Upper lobe of left lung (tissue), 6 donors: ENCODE measurements at regions not wholly inside any gene's neighbourhood (a gene's known extent, or its start where the extent isn't known, plus 50 kb on each side); places are given as distances from the start of the nearest gene placed in this dataset.

ENCODE experiments used
- ATAC-seq, 2 donors: fragments of 200-7000 bp; cut with Tn5 transposase; one replicate each; pipeline ENCODE4 v1.9.1; 2022; ENCODE audit warnings: mild to moderate bottlenecking in 2 of 2, moderate library complexity in 2 of 2; ENCODE audit not compliant: low FRiP score in 2 of 2
- DNase-seq, 2 donors: peaks; one replicate each; pipeline ENCODE4 v3.0.0-alpha.2; 2019 to 2020
- H3K27ac ChIP-seq, 4 donors: fragments of 200-600 bp; sonication (generic); one replicate each; pipeline ENCODE4 v1.5.1; 2016 to 2019
- H3K27me3 ChIP-seq, 4 donors: fragments of 200-600 bp; sonication (generic); one replicate each; pipeline ENCODE4 v1.5.1; 2017 to 2019
- H3K36me3 ChIP-seq, 4 donors: fragments of 200-600 bp; sonication (generic); one replicate each; pipeline ENCODE4 v1.5.1; 2016 to 2019
- H3K4me1 ChIP-seq, 4 donors: fragments of 200-600 bp; sonication (generic); one replicate each; pipeline ENCODE4 v1.5.1; 2018 to 2019
- H3K4me3 ChIP-seq, 4 donors: fragments of 200-600 bp; sonication (generic); one replicate each; pipeline ENCODE4 v1.5.1; 2017 to 2019; ENCODE audit warnings: mild to moderate bottlenecking in 2 of 4, moderate library complexity in 1 of 4
- H3K9me3 ChIP-seq, 4 donors: fragments of 200-600 bp; sonication (generic); one replicate each; pipeline ENCODE4 v1.5.1; 2018 to 2019
- EP300 ChIP-seq, 4 donors: sonication (generic); formaldehyde crosslinking; IDR thresholded peaks; one replicate each; pipeline ENCODE4 v1.5.1; 2017; ENCODE audit warnings: antibody characterized with exemption in 4 of 4, control low read depth in 2 of 4
- POLR2A ChIP-seq, 4 donors: fragments of 450-650 bp; IDR thresholded peaks; one replicate each; pipeline ENCODE4 v1.5.1; 2016 to 2017; ENCODE audit warnings: antibody characterized with exemption in 4 of 4, mild to moderate bottlenecking in 2 of 4
- POLR2AphosphoS5 ChIP-seq, 2 donors: sonication (generic); formaldehyde crosslinking; IDR thresholded peaks; one replicate each; pipeline ENCODE4 v1.5.1; 2017; ENCODE audit warnings: antibody characterized with exemption in 2 of 2
- WGBS, 2 donors: methylation state at CpG; one replicate each; pipeline ENCODE4 v1.1.5; 2017 to 2018; 5-methylcytosine and 5-hydroxymethylcytosine counted together
- TF ChIP-seq, protein P1 (sequence below), 6 experiments: fragments of 450-650 bp in 4 of 6; fragments of 200-600 bp in 2 of 6; sonication (generic) in 2 of 6; IDR thresholded peaks; one replicate each; pipeline ENCODE4 v1.5.1; 2016 to 2019; ENCODE audit warnings: antibody characterized with exemption in 6 of 6
- donor health status: DM: no; HTN: no; CAD: no; lungs with moderate emphysema.
- donor health status: DM: no; HTN: yes; CAD: no; lungs with severe emphysema.

DNA sequence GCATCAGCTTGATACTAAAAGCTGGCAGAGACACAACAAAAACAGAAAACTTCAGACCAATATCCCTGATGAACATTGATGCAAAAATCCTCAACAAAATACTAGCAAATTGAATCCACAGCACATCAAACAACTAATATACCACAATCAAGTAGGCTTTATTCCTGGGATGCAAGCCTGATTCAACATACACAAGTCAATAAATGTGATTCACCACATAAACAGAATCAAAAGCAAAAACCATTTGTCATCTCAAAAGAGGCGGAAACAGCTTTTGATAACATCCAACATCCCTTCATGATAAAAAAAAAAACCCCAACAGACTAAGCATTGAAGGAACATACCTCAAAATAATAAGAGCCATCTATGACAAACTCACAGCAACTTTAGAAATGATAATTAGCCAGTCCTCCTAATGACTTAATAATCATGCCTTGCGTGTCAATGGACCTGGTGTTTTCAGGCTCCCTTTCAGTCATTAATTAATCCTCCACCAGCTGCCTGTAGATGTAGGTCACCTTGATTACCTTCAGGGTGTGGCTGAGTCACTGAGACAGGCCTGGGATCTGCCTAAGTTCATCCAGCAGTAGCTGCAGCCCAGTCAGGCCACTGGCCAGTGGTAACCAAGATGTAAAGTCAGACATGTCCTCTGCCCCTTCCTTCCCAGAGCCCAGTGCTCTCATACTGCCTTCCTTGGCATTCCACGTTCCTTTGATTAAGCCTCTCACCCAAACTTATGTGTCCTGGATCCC is 109.8 kb downstream of the EHF start:
- Histone ChIP-seq H3K4me3 (no peak overlapping the region), H3K27me3 (no peaks in the 10 kb centered on the region), H3K27ac (no peak overlapping the region), H3K36me3 (no peaks in the 10 kb centered on the region), H3K9me3 (no peaks in the 10 kb centered on the region), H3K4me1 (no peaks in the 10 kb centered on the region)
- TF ChIP-seq POLR2AphosphoS5 (IDR thresholded peaks at IDR 0.05) (no peak), EP300 (IDR thresholded peaks at IDR 0.05) (no peak), POLR2A (IDR thresholded peaks at IDR 0.05) (no peak)
- TF ChIP-seq, protein P1, sequence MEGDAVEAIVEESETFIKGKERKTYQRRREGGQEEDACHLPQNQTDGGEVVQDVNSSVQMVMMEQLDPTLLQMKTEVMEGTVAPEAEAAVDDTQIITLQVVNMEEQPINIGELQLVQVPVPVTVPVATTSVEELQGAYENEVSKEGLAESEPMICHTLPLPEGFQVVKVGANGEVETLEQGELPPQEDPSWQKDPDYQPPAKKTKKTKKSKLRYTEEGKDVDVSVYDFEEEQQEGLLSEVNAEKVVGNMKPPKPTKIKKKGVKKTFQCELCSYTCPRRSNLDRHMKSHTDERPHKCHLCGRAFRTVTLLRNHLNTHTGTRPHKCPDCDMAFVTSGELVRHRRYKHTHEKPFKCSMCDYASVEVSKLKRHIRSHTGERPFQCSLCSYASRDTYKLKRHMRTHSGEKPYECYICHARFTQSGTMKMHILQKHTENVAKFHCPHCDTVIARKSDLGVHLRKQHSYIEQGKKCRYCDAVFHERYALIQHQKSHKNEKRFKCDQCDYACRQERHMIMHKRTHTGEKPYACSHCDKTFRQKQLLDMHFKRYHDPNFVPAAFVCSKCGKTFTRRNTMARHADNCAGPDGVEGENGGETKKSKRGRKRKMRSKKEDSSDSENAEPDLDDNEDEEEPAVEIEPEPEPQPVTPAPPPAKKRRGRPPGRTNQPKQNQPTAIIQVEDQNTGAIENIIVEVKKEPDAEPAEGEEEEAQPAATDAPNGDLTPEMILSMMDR (IDR thresholded peaks at IDR 0.05) = no peak
- DNase-seq (no peak), ATAC-seq (no peak)
- 83 to 85% methylated on average over 3 of the region's 3 CpGs for WGBS, 2 donors

DNA sequence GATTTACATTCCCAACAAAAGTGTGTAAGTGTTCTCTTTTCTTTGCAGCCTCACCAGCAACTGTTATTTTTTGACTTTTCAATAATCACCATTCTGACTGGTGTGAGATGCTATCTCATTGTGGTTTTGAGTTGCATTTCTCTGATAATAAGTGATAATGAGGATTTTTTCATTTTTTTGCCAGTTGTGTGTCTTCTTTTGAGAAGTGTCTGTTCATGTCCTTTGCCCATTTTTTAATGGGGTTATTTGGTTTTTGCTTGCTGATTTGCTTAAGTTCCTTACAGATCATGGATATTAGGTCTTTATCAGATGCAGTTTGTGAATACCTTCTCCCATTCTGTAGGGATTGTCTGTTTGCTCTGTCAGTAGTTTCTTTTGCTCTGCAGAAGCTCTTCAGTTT is 107.7 kb downstream of the EHF start:
- ATAC-seq (no peak), DNase-seq (no peak)
- TF ChIP-seq POLR2AphosphoS5 (IDR thresholded peaks at IDR 0.05) (no peak), POLR2A (IDR thresholded peaks at IDR 0.05) (no peak), EP300 (IDR thresholded peaks at IDR 0.05) (no peak)
- TF ChIP-seq, protein P1 (IDR thresholded peaks at IDR 0.05) = no peak
- H3K27me3 ChIP-seq = no peaks in the 10 kb centered on the region
- no peak overlapping the region for H3K4me3 ChIP-seq
- H3K9me3 ChIP-seq = no peaks in the 10 kb centered on the region
- no peaks in the 10 kb centered on the region for H3K4me1 ChIP-seq
- no peaks in the 10 kb centered on the region for H3K36me3 ChIP-seq
- no peak overlapping the region for H3K27ac ChIP-seq

DNA sequence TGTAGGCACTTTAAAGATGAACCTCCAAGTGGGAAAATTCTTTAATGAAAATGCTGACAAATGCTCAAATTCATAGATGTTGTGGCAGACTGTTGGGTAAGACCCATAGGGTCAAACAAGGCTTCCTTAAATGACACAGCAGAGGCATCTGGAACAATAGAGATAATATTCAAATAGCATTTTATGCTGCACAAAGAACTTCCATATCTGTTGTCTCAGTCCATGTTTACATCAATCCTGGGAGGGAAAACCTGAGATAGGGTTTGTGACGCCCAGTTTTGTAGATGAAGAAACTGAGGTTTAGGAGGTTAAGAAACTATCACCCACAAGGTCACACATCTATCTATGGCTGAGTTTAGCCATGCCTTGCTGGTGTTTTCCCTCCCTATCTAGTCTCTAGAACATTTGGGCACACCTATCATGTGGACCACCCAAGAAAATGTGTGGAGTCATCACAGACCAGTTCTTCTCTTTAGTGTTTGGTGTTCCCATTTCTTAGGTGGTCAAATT is 106.4 kb downstream of the EHF start:
- no peaks in the 10 kb centered on the region for H3K36me3 ChIP-seq
- H3K4me1 ChIP-seq = no peaks in the 10 kb centered on the region
- ATAC-seq (no peak), DNase-seq (no peak)
- no peak for TF ChIP-seq POLR2AphosphoS5 (IDR thresholded peaks at IDR 0.05)
- TF ChIP-seq, protein P1 (IDR thresholded peaks at IDR 0.05) = no peak
- no peak for TF ChIP-seq POLR2A (IDR thresholded peaks at IDR 0.05)
- TF ChIP-seq EP300 (IDR thresholded peaks at IDR 0.05) = no peak
- H3K27me3 ChIP-seq = no peaks in the 10 kb centered on the region
- H3K4me3 ChIP-seq = no peak overlapping the region
- 58 to 76% methylated on average over 1 of the region's 1 CpG for WGBS, 2 donors
- no peaks in the 10 kb centered on the region for H3K9me3 ChIP-seq
- H3K27ac ChIP-seq = no peak overlapping the region

DNA sequence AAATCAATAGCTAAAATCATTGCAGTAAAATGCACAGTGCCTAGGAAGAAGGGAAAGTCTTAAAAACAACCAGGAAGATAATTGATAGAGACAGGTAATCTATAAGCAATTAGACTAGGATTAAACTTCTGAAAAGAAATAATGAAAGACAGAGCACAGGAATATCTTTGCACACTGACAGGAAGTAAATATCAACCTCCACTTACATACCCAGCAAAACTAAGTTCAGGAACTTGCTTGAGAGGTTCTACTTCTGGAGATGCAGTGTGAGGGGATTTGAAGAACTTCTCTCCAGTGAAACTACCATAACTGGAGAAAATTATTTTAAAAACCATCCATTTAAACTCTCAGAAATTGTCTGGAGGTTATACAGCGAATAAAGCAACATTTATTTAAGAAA is 104.1 kb downstream of the EHF start:
- TF ChIP-seq EP300 (IDR thresholded peaks at IDR 0.05) = no peak
- no peak for TF ChIP-seq POLR2A (IDR thresholded peaks at IDR 0.05)
- TF ChIP-seq, protein P1 (IDR thresholded peaks at IDR 0.05) = no peak
- TF ChIP-seq POLR2AphosphoS5 (IDR thresholded peaks at IDR 0.05) = no peak
- Histone ChIP-seq H3K4me3 (no peak overlapping the region), H3K36me3 (no peaks in the 10 kb centered on the region), H3K9me3 (no peaks in the 10 kb centered on the region), H3K27ac (no peak overlapping the region), H3K27me3 (no peaks in the 10 kb centered on the region), H3K4me1 (no peaks in the 10 kb centered on the region)
- ATAC-seq (no peak), DNase-seq (no peak)
- 62 to 81% methylated on average over 1 of the region's 1 CpG for WGBS, 2 donors

DNA sequence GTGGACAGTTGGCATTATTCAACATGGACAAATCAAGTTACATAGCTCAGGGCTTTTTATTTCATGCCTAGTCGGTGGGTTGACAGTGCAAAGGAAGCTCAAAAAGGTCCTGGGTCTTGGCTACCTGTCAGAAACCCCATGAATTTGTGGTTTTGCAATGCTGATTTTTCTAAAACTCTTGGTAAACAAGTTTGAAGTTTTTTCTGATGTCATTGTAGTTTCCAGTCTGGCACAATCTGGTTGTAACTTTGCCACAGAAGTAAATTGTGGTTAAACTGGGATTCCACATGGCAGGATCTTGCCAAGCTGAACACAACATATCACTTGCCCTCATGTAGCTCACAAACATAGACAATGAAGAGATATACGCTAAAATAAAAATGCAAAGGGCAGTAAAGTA is 100.8 kb downstream of the EHF start:
- TF ChIP-seq POLR2A (IDR thresholded peaks at IDR 0.05) = no peak
- TF ChIP-seq, protein P1 (IDR thresholded peaks at IDR 0.05) = no peak
- no peak for TF ChIP-seq POLR2AphosphoS5 (IDR thresholded peaks at IDR 0.05)
- no peak for TF ChIP-seq EP300 (IDR thresholded peaks at IDR 0.05)
- H3K4me3 ChIP-seq = no peak overlapping the region
- no peak for ATAC-seq
- H3K4me1 ChIP-seq = no peaks in the 10 kb centered on the region
- no peak for DNase-seq
- 65 to 78% methylated on average over 2 of the region's 2 CpGs for WGBS, 2 donors
- no peak overlapping the region for H3K27ac ChIP-seq
- H3K36me3 ChIP-seq = no peaks in the 10 kb centered on the region
- no peaks in the 10 kb centered on the region for H3K9me3 ChIP-seq
- H3K27me3 ChIP-seq = no peaks in the 10 kb centered on the region
